GM12878 (cell line): ENCODE measurements at regions not wholly inside any gene's neighbourhood (a gene's known extent, or its start where the extent isn't known, plus 50 kb on each side); places are given as distances from the start of the nearest gene placed in this dataset.
A peak's percentile ranks its signal among the peaks of the same experiment; 100 is the strongest.

Experiments used
- ATAC-seq: fragments of 200-7000 bp; cut with Tn5 transposase; 3 replicates; pipeline ENCODE4 v1.9.1; 2020; ENCODE audit warnings: mild to moderate bottlenecking, moderate library complexity
- BruUV-seq: library from RNA; stranded (reverse); fragments of 400-500 nt; replicated peaks from 2 replicates; lab custom pipeline; 2021; lab: Mats Ljungman, UMichigan
- CTCF ChIA-PET: fragments of 300-600 bp; sonication (Branson Sonifier 250); formaldehyde crosslinking; extraction: SDS; loops from one replicate; lab custom pipeline; 2021; ENCODE audit warnings: inconsistent platforms; lab: Yijun Ruan, JAX
- POLR2A ChIA-PET: fragments of 350-600 bp; formaldehyde crosslinking; extraction: SDS; loops from one replicate; lab custom pipeline; 2021; ENCODE audit warnings: inconsistent platforms; lab: Charles Lee
- RAD21 ChIA-PET: fragments of 300-600 bp; sonication (Branson Sonifier 250); formaldehyde crosslinking; loops from one replicate; lab custom pipeline; 2023; ENCODE audit warnings: antibody characterized with exemption; ENCODE audit not compliant: unreplicated experiment; lab: Charles Lee
- SMC1A ChIA-PET: fragments of 300-600 bp; sonication (Branson Sonifier 250); formaldehyde crosslinking; loops from one replicate; lab custom pipeline; 2023; ENCODE audit not compliant: unreplicated experiment, uncharacterized antibody; lab: Charles Lee
- DNase-seq: peaks from one replicate; pipeline ENCODE4 v3.0.0-alpha.2; 2011; ENCODE audit warnings: low read depth, low spot score
- FAIRE-seq: peaks from 3 replicates; lab custom pipeline; 2011; peaks lifted over from hg19 to GRCh38; lab: Jason Lieb, UNC
- H2AFZ ChIP-seq: 2 replicates; pipeline ENCODE4 v1.6.0; 2011; ENCODE audit warnings: low read depth, low read length, control low read depth; ENCODE audit not compliant: control insufficient read depth
- H3K27ac ChIP-seq: 2 replicates; pipeline ENCODE4 v1.5.1; 2011; ENCODE audit warnings: control low read depth; ENCODE audit not compliant: control insufficient read depth, insufficient read depth
- H3K27me3 ChIP-seq, 2 experiments: replicated peaks in 1 of 2; 2 replicates each; pipeline versions ENCODE4 v1.6.0 to v1.6.1; 2011; ENCODE audit warnings: low read length in 1 of 2; ENCODE audit not compliant: control insufficient read depth in 2 of 2, insufficient read depth in 2 of 2
- H3K36me3 ChIP-seq, 2 experiments: 2 replicates each; pipeline ENCODE4 v1.5.1; 2011; ENCODE audit warnings: low read length in 1 of 2; ENCODE audit not compliant: control insufficient read depth in 2 of 2, insufficient read depth in 2 of 2
- H3K4me1 ChIP-seq: 2 replicates; pipeline ENCODE4 v1.6.1; 2011; ENCODE audit warnings: mild to moderate bottlenecking, low read length, moderate library complexity, mixed read lengths; ENCODE audit not compliant: control insufficient read depth, insufficient read depth
- H3K4me2 ChIP-seq: 2 replicates; pipeline ENCODE4 v1.6.0; 2011; ENCODE audit warnings: control low read depth; ENCODE audit not compliant: control insufficient read depth, insufficient read depth
- H3K4me3 ChIP-seq: fragments of 200-600 bp; sonication (generic); 2 replicates; pipeline ENCODE4 v1.5.1; 2016
- H3K79me2 ChIP-seq: 2 replicates; pipeline ENCODE4 v1.6.0; 2011; ENCODE audit warnings: low read length; ENCODE audit not compliant: control insufficient read depth, insufficient read depth
- H3K9ac ChIP-seq: 2 replicates; pipeline ENCODE4 v1.8.0; 2011; ENCODE audit warnings: low read length, control low read depth, mixed read lengths; ENCODE audit not compliant: control insufficient read depth, insufficient read depth
- H3K9me3 ChIP-seq: replicated peaks from 3 replicates; pipeline ENCODE4 v1.5.1; 2011; ENCODE audit warnings: mild to moderate bottlenecking, low read length; ENCODE audit not compliant: control insufficient read depth, insufficient read depth
- H4K20me1 ChIP-seq: 2 replicates; pipeline ENCODE4 v1.6.0; 2011; ENCODE audit not compliant: control insufficient read depth, insufficient read depth
- FOXK2 ChIP-seq: fragments of 450-650 bp; IDR thresholded peaks from 2 replicates; pipeline ENCODE4 v1.6.1; 2017; ENCODE audit warnings: mild to moderate bottlenecking, moderate library complexity
- FOXM1 ChIP-seq: IDR thresholded peaks from 2 replicates; pipeline ENCODE4 v1.6.1; 2012; ENCODE audit warnings: low read depth, mild to moderate bottlenecking, inconsistent platforms, low read length, moderate library complexity
- GABPA ChIP-seq: IDR thresholded peaks from 2 replicates; pipeline ENCODE4 v1.6.1; 2014; ENCODE audit warnings: antibody characterized with exemption, low read depth, mild to moderate bottlenecking, inconsistent platforms
- HCFC1 ChIP-seq: fragments of 150-350 bp; IDR thresholded peaks from 2 replicates; pipeline ENCODE4 v1.6.1; 2014; ENCODE audit warnings: low read length
- IKZF2 ChIP-seq, 2 experiments: fragments of 450-650 bp; IDR thresholded peaks; 2 replicates each; pipeline ENCODE4 v1.6.1; 2017; ENCODE audit warnings: mild to moderate bottlenecking in 2 of 2, moderate library complexity in 2 of 2
- JUNB ChIP-seq: IDR thresholded peaks from 2 replicates; pipeline ENCODE4 v1.6.1; 2016; ENCODE audit warnings: antibody characterized with exemption, mild to moderate bottlenecking
- JUND ChIP-seq: IDR thresholded peaks from 2 replicates; pipeline ENCODE4 v1.6.1; 2012; ENCODE audit warnings: low read depth, mild to moderate bottlenecking, low read length, improper control_type of control experiment, moderate library complexity
- MEF2A ChIP-seq: IDR thresholded peaks from 2 replicates; pipeline ENCODE4 v1.6.1; 2011; ENCODE audit warnings: low read depth, mild to moderate bottlenecking, low read length, moderate library complexity; ENCODE audit not compliant: insufficient read depth
- NBN ChIP-seq: fragments of 450-650 bp; IDR thresholded peaks from 2 replicates; pipeline ENCODE4 v1.6.1; 2016
- NFIC ChIP-seq: IDR thresholded peaks from 2 replicates; pipeline ENCODE4 v1.6.1; 2012; ENCODE audit warnings: low read depth, mild to moderate bottlenecking, inconsistent platforms, low read length, moderate library complexity
- ZNF622 ChIP-seq: fragments of 450-650 bp; IDR thresholded peaks from 2 replicates; pipeline ENCODE4 v1.6.1; 2017; ENCODE audit warnings: mild to moderate bottlenecking, inconsistent platforms
- WGBS: methylation state at CpG from one replicate; pipeline ENCODE4 v1.1.6; 2016; ENCODE audit warnings: low lambda C conversion rate; ENCODE audit not compliant: insufficient replicate concordance, insufficient coverage; ENCODE audit errors: missing lambda C conversion rate; 5-methylcytosine and 5-hydroxymethylcytosine counted together
- in situ Hi-C: fragments of 300-500 bp; cut with MboI; formaldehyde crosslinking; loops from 9 replicates; pipeline ENCODE4 v1.14.3; 2018; ENCODE audit warnings: mixed read lengths
- intact Hi-C: fragments of 100-400 bp; cut with micrococcal nuclease; formaldehyde crosslinking; loops from one replicate; pipeline ENCODE4 v1.14.2; 2022; ENCODE audit not compliant: unreplicated experiment
- TF ChIP-seq, protein P1 (sequence below): fragments of 450-650 bp; formaldehyde crosslinking; IDR thresholded peaks from 2 replicates; pipeline ENCODE4 v1.4.0; 2020; ENCODE audit warnings: mild to moderate bottlenecking, moderate library complexity
- TF ChIP-seq, protein P2 (sequence below): IDR thresholded peaks from 2 replicates; pipeline ENCODE4 v1.6.1; 2012; ENCODE audit warnings: low read length, inconsistent platforms

DNA sequence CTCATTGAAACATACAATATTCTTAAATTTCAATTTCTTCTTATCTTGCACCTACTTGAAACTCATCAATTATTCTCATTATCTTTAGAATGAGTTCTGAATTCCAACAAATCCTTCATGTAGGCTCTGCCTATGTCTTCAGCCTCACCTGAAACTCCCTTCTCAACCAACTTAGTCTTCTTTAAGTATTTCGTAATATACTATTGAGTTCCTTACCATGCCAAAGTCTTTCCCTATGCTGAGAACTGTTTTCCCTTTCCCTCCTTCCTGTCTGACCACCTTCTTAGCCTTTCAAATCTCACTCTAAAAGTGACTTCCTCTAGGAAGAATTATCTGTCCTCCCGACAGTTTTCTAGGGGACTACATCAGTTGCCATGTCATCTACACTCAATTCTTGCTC, 50.9 kb upstream of the ZFAND5 start:
- peak; percentile 27 for FAIRE-seq
- ChIA-PET RAD21 (interaction anchor here (0.6 kb wide), 1 partner anchor 137 kb away, joined by 4 read pairs; no protein-coding TSS in a partner anchor), POLR2A (no interaction called here), CTCF (no interaction called here), SMC1A (interaction anchor here (1.0 kb wide), 1 partner anchor 28 kb away, joined by 3 read pairs; no protein-coding TSS in a partner anchor)
- no peak for DNase-seq
- Histone ChIP-seq H3K9ac (no peak overlapping the region), H3K9me3 (no peaks in the 10 kb centered on the region), H3K79me2 (no peaks in the 10 kb centered on the region), H3K27ac (no peak overlapping the region; the same call in 1 of the 2 replicates), H3K4me1 (peaks cover 8% of the 10 kb centered on the region; the same call in 1 of the 2 replicates), H4K20me1 (no peaks in the 10 kb centered on the region), H3K4me3 (no peak overlapping the region), H3K27me3 (no peaks in the 10 kb centered on the region), H3K36me3 (no peaks in the 10 kb centered on the region), H2AFZ (no peak overlapping the region), H3K4me2 (no peak overlapping the region)
- WGBS, result 50% methylated on average over 2 of the region's 2 CpGs
- no TSS peak for BruUV-seq
- TF ChIP-seq, protein P1, sequence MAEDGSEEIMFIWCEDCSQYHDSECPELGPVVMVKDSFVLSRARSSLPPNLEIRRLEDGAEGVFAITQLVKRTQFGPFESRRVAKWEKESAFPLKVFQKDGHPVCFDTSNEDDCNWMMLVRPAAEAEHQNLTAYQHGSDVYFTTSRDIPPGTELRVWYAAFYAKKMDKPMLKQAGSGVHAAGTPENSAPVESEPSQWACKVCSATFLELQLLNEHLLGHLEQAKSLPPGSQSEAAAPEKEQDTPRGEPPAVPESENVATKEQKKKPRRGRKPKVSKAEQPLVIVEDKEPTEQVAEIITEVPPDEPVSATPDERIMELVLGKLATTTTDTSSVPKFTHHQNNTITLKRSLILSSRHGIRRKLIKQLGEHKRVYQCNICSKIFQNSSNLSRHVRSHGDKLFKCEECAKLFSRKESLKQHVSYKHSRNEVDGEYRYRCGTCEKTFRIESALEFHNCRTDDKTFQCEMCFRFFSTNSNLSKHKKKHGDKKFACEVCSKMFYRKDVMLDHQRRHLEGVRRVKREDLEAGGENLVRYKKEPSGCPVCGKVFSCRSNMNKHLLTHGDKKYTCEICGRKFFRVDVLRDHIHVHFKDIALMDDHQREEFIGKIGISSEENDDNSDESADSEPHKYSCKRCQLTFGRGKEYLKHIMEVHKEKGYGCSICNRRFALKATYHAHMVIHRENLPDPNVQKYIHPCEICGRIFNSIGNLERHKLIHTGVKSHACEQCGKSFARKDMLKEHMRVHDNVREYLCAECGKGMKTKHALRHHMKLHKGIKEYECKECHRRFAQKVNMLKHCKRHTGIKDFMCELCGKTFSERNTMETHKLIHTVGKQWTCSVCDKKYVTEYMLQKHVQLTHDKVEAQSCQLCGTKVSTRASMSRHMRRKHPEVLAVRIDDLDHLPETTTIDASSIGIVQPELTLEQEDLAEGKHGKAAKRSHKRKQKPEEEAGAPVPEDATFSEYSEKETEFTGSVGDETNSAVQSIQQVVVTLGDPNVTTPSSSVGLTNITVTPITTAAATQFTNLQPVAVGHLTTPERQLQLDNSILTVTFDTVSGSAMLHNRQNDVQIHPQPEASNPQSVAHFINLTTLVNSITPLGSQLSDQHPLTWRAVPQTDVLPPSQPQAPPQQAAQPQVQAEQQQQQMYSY (CRISPR knock-in tag), result no peak
- no peak for TF ChIP-seq FOXK2
- ATAC-seq, result no peak
- intact Hi-C loops, result no loop called here
- in situ Hi-C loops, result no loop called here

DNA sequence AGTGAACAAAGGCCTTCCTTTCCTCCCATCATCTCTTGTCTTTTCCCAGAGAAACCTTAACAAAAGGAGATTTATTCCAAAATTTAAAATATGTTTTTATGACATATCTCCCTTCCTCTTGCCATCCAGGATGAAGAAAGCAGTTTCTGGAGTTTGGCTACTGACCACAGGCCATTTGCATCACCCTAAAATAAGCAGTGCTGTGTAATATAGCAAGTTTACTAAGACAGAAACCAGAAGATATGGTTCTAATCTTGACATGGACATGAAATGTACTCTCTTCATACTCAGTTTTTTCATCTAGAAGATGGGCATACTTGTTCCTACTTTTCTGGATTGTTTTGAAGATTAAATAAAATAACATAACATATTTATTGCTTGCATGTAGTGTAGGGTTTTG, 50.2 kb upstream of the ZFAND5 start:
- no peaks in the 10 kb centered on the region for H3K36me3 ChIP-seq
- H3K27ac ChIP-seq, result peak overlapping the region; percentile 39; the same call in 1 of the 2 replicates
- H3K9me3 ChIP-seq, result no peaks in the 10 kb centered on the region
- H3K79me2 ChIP-seq, result no peaks in the 10 kb centered on the region
- no peak overlapping the region for H3K9ac ChIP-seq
- POLR2A ChIA-PET, result no interaction called here
- CTCF ChIA-PET, result no interaction called here
- RAD21 ChIA-PET, result no interaction called here
- H2AFZ ChIP-seq, result no peak overlapping the region
- H4K20me1 ChIP-seq, result no peaks in the 10 kb centered on the region
- FAIRE-seq (peak; percentile 38), DNase-seq (peak; percentile 16), ATAC-seq (peak; percentile 88)
- no peaks in the 10 kb centered on the region for H3K27me3 ChIP-seq
- BruUV-seq, result no TSS peak
- H3K4me1 ChIP-seq, result peaks cover 8% of the 10 kb centered on the region; the same call in 1 of the 2 replicates
- SMC1A ChIA-PET, result interaction anchor here (1.0 kb wide), 1 partner anchor 28 kb away, joined by 3 read pairs; no protein-coding TSS in a partner anchor
- peak overlapping the region; percentile 13; the same call in 1 of the 2 replicates for H3K4me2 ChIP-seq
- in situ Hi-C loops (no loop called here), intact Hi-C loops (no loop called here)
- H3K4me3 ChIP-seq, result no peak overlapping the region
- 0 out of 2 replicates have a peak, but pooled peaks have one; percentile 56 for TF ChIP-seq MEF2A
- no peak for TF ChIP-seq NBN
- 0 out of 2 replicates have a peak, but pooled peaks have one; percentile 28 for TF ChIP-seq FOXM1
- TF ChIP-seq IKZF2 (IDR thresholded peaks at IDR 0.05), result no peak
- no peak for TF ChIP-seq HCFC1
- no peak for TF ChIP-seq GABPA
- no peak for TF ChIP-seq JUND
- no peak for TF ChIP-seq ZNF622
- 0 out of 2 replicates have a peak, but pooled peaks have one; percentile 19 for TF ChIP-seq NFIC
- TF ChIP-seq, protein P2, sequence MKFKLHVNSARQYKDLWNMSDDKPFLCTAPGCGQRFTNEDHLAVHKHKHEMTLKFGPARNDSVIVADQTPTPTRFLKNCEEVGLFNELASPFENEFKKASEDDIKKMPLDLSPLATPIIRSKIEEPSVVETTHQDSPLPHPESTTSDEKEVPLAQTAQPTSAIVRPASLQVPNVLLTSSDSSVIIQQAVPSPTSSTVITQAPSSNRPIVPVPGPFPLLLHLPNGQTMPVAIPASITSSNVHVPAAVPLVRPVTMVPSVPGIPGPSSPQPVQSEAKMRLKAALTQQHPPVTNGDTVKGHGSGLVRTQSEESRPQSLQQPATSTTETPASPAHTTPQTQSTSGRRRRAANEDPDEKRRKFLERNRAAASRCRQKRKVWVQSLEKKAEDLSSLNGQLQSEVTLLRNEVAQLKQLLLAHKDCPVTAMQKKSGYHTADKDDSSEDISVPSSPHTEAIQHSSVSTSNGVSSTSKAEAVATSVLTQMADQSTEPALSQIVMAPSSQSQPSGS, result peak; percentile 33; the same call in 1 of the 2 replicates
- TF ChIP-seq JUNB, result peak; percentile 56; the same call in 1 of the 2 replicates
